ENCODE measurements at regions not wholly inside any gene's neighbourhood (a gene's known extent, or its start where the extent isn't known, plus 50 kb on each side); places are given as distances from the start of the nearest gene placed in this dataset.

- TF ChIP-seq, protein P1, sequence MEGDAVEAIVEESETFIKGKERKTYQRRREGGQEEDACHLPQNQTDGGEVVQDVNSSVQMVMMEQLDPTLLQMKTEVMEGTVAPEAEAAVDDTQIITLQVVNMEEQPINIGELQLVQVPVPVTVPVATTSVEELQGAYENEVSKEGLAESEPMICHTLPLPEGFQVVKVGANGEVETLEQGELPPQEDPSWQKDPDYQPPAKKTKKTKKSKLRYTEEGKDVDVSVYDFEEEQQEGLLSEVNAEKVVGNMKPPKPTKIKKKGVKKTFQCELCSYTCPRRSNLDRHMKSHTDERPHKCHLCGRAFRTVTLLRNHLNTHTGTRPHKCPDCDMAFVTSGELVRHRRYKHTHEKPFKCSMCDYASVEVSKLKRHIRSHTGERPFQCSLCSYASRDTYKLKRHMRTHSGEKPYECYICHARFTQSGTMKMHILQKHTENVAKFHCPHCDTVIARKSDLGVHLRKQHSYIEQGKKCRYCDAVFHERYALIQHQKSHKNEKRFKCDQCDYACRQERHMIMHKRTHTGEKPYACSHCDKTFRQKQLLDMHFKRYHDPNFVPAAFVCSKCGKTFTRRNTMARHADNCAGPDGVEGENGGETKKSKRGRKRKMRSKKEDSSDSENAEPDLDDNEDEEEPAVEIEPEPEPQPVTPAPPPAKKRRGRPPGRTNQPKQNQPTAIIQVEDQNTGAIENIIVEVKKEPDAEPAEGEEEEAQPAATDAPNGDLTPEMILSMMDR (IDR thresholded peaks at IDR 0.05; ENCODE audit: extremely low read depth in 1 of 2, insufficient read depth in 1 of 2, low read depth in 1 of 2, low read length in 2 of 2): no peak
- TF ChIP-seq EZH2 (IDR thresholded peaks at IDR 0.05; ENCODE audit: borderline replicate concordance, low read depth, low read length, severe bottlenecking) (no peak), POLR2A (IDR thresholded peaks at IDR 0.05; ENCODE audit: low read depth, low read length) (no peak), MYC (IDR thresholded peaks at IDR 0.05; ENCODE audit: low read depth, low read length) (no peak), FOS (IDR thresholded peaks at IDR 0.05; ENCODE audit: borderline replicate concordance, insufficient read depth, low read length) (no peak), JUN (IDR thresholded peaks at IDR 0.05; ENCODE audit: borderline replicate concordance, insufficient read depth, insufficient read length, low read depth) (no peak), POLR2AphosphoS5 (IDR thresholded peaks at IDR 0.05; ENCODE audit: insufficient read depth, low read depth, low read length) (no peak)
- TF ChIP-seq, protein P2, sequence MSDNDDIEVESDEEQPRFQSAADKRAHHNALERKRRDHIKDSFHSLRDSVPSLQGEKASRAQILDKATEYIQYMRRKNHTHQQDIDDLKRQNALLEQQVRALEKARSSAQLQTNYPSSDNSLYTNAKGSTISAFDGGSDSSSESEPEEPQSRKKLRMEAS (IDR thresholded peaks at IDR 0.05; ENCODE audit: insufficient read depth, insufficient read length): no peak
Measured at GRCh38 chr10:105758209-105758998, 1117.3 kb downstream of the SORCS3 start.

All from endothelial cell of umbilical vein (primary cell).